GM21717 (cell line): ENCODE measurements at regions not wholly inside any gene's neighbourhood (a gene's known extent, or its start where the extent isn't known, plus 50 kb on each side); places are given as distances from the start of the nearest gene placed in this dataset.
"Not testable (repeated sequence)": the region's sequence is repeated elsewhere in the genome, so short reads cannot be mapped to it uniquely, and the experiment has no call there.

Experiments
- ATAC-seq: cut with Tn5 transposase; IDR thresholded peaks from one replicate; pipeline ENCODE4 v1.9.1; 2021; ENCODE audit warnings: mild to moderate bottlenecking, moderate library complexity; ENCODE audit not compliant: unreplicated experiment

DNA sequence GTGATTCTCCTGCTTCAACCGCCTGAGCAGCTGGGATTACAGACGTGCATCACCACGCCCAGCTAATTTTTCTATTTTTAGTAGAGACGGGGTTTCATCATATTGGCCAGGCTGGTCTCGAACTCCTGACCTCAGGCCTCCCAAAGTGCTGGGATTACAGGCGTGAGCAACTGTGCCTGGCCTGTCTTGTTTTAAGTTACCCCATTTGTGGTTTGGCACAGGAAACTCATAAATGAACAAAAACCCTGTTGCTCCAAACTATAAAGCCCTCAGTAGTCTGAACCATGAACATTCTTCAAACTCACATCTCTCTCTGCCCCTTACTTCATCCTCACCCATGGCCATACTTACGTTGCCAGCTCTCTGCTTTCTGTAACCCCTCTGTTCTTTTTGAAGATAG is 61.7 kb downstream of the RHOU start:
- ATAC-seq, result not testable (repeated sequence)

- ATAC-seq, result no peak
Measured at GRCh38 chr1:228798035-228798434, 62.8 kb downstream of the RHOU start.

DNA sequence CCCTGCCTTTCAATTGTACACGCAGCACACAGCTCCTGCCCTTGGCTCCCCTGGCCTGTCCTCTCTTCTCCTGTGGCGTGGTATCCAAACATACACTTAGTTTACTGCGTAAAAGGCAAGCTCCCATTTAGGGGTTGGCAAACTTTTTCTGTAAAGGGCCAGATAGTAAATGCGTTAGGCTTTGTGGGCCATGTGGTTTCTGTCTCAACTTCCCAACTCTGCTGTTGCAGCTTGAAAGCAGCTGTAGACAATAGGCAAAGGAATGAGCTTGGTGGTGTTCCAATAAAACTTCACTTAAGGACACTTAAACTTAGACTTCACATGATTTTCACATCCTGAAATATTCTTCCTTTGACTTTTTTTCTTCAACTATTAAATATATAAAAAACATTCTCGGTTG is 63.3 kb downstream of the RHOU start:
- no peak for ATAC-seq

GRCh38 chr1:228799924-228800323 is 64.6 kb downstream of the RHOU start:
- ATAC-seq, result no peak

DNA sequence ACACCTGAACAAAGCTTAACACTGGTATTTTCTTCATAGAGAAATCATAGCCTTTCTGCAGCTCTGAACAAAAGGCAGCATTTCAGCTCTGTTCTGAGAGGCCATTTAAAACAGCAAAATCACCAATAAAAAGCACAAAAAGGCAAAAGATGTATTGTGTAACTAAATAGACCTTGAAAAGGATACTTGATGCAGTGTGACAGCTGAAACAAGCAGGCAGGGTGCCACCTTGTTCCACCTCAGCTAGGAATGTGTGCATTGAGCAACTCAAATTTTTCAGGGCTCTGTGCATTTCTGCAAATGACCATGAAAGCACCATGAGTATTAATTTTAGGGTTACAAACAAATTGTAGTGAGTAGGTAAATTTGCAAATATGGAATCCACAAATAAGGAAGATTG is 65.8 kb downstream of the RHOU start:
- no peak for ATAC-seq

GRCh38 chr1:228802386-228803220 is 67.3 kb downstream of the RHOU start:
- no peak for ATAC-seq

DNA sequence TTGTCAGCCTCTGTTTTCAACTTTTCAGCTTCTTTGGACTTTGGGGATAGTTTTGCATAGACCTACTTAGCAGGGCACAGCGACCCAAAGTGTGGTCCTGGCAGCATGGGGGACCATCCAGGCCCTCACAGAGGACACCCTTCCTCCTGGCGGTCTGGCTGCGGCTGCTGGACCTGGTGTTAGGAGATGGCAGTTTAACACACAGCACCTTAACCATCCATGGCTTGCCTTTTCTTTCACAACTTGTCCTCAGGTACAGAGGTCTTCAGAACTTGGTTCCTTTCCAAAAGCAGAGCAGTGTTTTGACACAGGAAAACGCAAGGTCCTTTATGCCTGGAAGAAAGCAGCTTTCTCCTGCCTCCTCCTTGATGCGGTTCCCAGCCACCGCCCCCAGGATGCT is 68.1 kb downstream of the RHOU start:
- no peak for ATAC-seq

DNA sequence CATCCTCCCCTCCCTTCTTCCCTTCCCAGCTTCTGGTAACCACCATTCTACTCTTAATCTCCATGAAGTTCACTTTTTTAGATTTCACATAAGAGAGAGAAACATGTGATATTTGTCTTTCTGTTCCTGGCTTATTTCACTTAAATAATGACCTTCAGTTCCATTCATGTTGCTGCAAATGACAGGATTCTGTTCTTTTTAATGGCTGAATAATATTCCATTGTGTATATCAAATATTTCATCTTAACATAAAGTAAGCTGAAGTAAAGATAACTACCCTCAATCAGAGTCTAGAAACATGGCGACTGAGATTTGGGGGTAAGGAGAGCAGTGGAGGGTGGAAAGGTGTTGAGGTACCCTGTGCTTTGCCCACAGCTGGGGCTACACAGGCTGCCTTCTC is 68.9 kb downstream of the RHOU start:
- no peak for ATAC-seq

DNA sequence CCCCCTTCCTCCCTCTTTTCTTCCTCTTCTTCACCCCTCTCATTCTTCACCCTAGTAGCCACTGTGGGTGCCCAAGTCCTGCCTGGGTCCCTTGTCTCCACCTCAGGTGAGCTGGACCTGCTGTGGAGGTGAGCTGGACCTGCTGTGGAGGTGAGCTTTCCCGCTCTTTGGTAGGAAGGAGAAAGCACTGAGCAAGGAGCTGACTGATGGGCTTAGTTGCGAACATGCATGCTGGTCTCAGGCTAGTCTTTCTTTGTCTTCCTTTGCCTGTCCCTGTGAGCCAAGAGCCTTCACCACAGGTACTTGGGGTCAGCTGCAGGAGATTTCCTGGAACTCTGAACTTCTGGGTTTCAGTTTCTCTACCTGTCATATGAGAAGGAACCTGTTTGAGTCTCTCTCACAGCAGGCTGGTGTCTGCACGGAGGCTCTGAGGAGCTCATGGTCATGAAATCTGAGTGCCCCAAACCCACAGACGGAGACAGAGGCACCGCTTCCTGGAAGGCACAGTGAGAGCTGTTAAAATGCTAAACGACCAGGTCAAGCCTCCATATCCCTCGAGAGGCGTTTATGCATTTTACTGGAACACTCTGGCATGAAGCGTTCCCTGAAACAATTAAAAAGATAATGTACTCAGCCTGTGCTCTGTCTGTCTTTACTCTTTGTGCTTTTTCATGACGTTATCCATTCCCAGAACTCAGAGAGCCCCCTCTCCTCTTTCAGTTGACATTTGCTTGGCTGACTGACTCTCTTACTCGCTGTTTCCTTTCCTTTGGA is 69.5 kb downstream of the RHOU start:
- no peak for ATAC-seq

DNA sequence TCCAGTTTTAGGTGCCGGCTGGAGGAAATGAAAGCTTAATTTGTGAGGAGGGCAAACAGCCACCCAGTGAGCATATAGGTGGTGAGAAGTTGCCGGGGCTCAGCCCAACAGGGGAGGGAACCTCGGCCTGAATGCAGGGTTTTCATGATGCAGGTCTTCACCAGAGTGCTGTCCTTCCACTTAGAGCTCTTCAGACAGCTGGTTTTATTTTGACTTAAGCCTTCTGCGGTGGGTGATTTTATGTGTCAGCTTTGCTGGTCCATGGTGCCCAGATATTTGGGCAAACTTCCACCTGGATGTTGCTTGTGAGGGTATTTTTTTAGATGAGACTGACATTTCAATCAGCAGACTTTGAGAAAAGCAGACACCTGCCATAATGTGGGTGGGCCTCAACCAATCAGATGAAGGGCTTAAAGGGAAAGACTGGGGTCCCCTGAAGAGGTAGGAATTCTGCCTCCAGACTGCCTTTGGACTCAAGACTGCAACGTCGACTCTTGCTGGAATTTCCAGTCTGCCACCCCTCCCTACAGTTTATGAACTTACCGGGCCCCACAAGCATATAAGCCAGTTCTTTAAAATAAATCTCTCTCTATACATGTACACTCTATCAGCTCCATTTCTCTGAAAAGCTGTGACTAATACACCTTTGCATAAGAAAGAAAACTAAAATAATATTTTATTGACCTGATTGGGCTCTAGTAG is 72.8 kb downstream of the RHOU start:
- ATAC-seq, result no peak

DNA sequence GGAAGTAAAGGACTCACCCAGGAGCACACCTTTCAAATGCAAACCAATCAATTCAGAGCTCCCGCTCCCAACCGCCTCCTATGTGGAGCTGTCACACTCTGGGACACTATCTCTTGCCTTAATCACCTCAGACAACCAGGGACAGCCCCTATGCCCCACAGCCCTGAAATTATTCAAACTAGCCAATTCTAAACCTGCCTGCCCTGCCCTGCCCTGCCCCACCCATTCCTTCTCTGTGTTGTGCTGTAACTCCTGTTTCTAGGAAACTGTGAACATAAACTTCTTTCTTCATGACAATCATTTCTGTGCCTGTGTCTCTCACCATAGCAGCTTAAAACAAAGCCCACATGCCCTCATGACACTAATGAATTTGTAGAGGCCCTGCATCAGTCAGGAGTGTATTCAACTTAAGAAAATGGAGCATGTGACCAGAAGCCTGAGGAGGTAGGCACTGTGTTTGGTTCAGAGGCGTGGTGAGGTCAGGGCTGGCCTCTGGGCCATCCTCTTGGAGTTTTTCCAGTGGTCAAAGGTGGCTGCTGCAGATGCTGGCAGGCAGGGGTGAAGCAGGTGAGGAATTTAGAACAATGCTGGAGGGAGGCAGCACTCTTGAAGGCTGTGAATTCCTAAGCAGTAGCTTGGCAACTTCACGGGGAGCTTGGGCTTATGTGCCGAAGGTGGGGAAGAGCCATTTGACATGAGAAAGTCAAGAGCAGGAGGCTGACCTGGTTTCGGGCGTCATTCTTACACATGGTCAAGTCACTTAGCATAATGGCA is 74.5 kb downstream of the RHOU start:
- no peak for ATAC-seq

GRCh38 chr1:228810395-228810758 is 75.1 kb downstream of the RHOU start:
- ATAC-seq, result no peak

DNA sequence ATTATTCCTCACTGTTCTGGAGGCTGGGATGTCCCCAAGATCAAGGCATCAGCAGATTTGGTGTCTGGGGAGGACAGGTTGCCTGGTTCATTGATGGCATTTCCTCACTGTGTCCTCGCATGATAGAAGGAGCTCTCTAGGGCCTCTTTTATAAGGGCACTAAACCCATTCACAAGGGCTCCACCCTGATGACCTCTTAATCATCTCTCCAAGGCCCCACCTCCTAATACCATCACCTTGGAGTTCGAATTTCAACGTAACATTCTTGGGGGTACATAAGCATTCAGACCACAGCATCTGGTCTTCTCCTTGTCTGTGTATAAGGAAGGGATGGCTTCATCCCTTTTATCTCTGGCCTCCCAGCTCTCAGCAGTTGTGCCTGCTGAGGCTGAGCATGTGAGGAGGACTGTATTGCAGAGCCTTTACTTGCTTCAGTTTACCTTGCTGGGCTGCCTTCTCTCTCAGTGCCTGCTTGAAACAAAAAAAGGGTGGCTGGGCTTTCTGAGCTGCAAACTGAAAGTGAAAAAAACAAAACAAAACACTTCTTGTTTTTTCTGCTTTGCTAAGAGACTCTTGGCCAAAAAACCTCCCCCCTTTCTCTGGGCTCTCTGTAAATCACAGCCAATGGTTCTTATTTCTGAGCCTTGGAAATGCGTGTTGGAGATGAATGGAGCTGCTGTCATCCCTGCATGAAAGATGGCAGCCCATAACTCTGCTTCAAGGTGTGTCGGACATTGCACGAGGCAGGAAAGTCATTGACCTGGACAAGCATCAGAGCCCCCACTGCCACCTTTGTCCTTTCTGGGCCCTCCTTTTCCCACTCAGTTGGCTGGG is 75.8 kb downstream of the RHOU start:
- no peak for ATAC-seq

DNA sequence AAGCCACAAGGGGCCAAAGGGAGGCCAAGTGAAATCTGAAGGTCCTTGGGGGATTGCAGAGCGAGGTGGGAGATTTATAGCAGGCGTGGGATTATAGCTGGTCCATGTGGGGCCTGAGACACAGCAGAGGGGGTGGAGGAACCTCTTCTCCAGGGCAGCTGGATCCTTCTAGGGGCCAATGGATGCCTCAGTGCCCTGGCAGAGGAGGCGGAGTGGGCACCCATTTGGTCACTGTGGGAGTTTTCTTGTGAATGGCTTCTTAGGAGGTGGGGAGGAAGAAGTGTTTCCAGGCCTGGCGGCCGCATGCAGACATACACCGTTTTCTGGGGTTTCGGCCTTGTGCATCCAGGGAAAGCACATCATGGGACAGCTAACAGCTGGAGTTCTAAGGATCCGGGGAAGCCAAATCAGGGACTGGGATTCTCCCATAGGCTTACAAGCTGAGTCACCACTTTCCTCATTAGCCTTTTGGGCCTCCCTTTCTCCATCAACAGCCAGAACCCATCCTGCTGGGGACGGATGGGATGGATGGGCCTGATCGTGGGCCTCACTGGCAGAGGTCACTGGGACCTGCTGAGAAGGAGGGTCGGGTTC is 76.5 kb downstream of the RHOU start:
- no peak for ATAC-seq

GRCh38 chr1:228812961-228813360 is 77.7 kb downstream of the RHOU start:
- ATAC-seq, result no peak

GRCh38 chr1:228814176-228814575 is 78.9 kb downstream of the RHOU start:
- ATAC-seq, result no peak

GRCh38 chr1:228818296-228818695 is 83.0 kb downstream of the RHOU start:
- ATAC-seq, result no peak

DNA sequence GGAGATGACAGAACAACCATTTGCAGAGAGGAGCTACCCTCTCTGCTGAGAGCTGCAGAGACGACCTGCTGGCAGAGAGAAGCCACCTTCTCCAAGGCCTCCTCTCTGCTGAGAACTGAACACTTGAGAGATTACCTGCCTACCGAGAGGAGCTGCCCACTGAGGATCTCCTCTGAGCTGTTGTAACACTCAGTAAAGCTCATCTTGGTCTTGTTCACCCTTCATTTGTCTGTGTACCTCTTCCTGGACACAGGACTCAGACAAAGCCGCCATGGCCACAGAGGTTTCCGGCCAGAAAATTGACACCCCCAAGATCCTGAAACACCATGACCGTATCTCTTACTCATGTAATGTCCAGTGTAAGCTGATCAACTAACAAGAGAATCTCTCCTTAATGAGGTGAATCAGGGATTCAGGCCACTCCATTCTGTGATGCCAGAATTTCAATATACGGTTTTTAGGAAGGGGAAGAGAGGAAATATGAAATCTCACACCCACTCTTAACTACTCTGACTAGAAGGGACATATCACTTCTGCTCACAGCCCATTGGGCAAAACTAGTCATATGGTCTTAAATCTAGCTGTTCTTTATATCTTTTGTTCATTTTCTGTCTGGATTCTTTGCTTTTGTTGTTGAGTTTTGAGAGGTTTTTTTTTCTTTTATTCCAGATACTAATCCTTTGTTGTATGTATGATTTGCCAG is 83.8 kb downstream of the RHOU start:
- no peak for ATAC-seq

GRCh38 chr1:228821252-228821651 is 86.0 kb downstream of the RHOU start:
- no peak for ATAC-seq
